ENCODE measurements at regions not wholly inside any gene's neighbourhood (a gene's known extent, or its start where the extent isn't known, plus 50 kb on each side); places are given as distances from the start of the nearest gene placed in this dataset.

DNA sequence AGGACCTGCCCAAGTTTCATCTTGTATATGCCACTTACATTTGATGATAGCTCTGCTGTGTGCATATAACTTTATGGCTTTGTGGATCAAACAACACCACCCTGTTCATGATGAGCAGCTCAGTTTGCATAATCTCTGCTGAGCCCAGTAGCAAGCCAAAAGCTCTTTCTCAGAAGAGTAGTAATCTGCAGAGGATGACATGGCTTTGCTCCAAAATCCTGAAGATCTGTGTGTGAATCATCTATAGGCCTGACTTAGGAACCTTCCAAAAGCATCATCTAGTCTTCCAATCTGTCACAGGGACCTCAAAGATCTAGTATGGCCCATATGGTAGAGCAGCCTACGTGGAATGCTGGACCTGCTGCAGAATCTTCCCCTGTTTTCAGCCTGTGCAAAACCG lies 394.6 kb downstream of the PSAT1 start:
- TF ChIP-seq, protein P1, sequence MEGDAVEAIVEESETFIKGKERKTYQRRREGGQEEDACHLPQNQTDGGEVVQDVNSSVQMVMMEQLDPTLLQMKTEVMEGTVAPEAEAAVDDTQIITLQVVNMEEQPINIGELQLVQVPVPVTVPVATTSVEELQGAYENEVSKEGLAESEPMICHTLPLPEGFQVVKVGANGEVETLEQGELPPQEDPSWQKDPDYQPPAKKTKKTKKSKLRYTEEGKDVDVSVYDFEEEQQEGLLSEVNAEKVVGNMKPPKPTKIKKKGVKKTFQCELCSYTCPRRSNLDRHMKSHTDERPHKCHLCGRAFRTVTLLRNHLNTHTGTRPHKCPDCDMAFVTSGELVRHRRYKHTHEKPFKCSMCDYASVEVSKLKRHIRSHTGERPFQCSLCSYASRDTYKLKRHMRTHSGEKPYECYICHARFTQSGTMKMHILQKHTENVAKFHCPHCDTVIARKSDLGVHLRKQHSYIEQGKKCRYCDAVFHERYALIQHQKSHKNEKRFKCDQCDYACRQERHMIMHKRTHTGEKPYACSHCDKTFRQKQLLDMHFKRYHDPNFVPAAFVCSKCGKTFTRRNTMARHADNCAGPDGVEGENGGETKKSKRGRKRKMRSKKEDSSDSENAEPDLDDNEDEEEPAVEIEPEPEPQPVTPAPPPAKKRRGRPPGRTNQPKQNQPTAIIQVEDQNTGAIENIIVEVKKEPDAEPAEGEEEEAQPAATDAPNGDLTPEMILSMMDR (IDR thresholded peaks at IDR 0.05; ENCODE audit: extremely low read depth in 1 of 2, insufficient read depth in 1 of 2, low read depth in 1 of 2, low read length in 2 of 2): no peak
- TF ChIP-seq JUN (IDR thresholded peaks at IDR 0.05; ENCODE audit: borderline replicate concordance, insufficient read depth, insufficient read length, low read depth) (no peak), POLR2A (IDR thresholded peaks at IDR 0.05; ENCODE audit: low read depth, low read length) (no peak), MYC (IDR thresholded peaks at IDR 0.05; ENCODE audit: low read depth, low read length) (no peak), EZH2 (IDR thresholded peaks at IDR 0.05; ENCODE audit: borderline replicate concordance, low read depth, low read length, severe bottlenecking) (no peak)
- TF ChIP-seq, protein P2, sequence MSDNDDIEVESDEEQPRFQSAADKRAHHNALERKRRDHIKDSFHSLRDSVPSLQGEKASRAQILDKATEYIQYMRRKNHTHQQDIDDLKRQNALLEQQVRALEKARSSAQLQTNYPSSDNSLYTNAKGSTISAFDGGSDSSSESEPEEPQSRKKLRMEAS (IDR thresholded peaks at IDR 0.05; ENCODE audit: insufficient read depth, insufficient read length): no peak
